ENCODE measurements at regions not wholly inside any gene's neighbourhood (a gene's known extent, or its start where the extent isn't known, plus 50 kb on each side); places are given as distances from the start of the nearest gene placed in this dataset.
A peak's percentile ranks its signal among the peaks of the same experiment; 100 is the strongest.

DNA sequence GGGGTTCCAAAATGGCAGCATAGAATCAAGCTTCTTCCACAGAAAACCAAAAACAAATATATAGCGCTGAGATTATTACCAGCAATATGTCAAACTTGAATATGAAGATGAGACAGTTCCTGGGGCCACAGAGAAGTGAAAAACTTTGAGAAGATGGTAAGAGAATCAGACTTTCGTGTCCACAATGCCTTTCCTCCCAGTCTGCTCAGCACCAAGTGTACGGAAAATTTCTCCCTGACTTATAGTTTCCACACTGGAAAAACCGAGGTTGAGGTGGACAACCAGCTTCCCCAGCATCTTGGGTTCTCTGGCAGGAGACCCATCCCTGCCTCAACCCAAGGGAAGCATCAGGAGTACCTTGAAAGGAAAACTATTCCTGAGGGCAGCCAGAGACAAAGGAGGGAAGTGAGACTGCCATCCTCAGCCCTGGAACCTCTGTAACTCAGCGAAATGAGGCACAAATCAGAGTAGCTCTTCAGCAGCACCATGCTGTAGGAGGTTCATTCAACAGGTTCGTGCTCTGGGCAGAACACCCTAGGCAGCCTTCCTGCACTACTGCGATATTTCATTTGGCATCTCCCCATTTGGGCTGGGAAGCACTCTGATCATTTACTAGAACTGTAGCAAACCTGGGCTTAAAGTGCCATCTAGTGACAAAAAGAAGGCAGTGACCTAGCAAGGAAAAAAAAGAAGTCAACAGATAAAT, 52.4 kb upstream of the CAPRIN2 start:
- DNase-seq: peak; percentile 29
- intact Hi-C loops (cut with DNase I): loop anchor here in 1 of 2 donors (5.0 kb wide), 1 partner anchor 55 kb away; the partner anchor contains the start of gene CAPRIN2
- ATAC-seq: peak; percentile 90

DNA sequence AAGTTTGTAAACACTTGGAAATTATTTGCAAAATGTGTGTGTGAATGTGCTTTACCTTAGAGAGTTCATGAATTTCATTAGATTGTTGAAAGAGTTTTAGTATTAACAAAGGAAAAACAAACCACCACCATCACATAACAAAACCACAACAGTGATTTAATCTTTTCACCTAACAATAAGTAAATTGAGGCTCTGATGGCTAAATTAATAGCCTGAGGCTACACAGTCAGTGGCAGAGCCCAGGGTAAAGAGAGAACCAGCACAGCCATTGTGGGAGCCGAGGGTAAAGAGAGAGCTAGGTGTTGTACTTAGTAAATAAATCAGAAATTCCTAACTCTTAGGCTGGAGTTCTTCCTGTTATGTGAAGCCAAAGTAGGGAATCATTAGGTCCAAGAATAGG, 51.2 kb upstream of the CAPRIN2 start:
- no peak for ATAC-seq
- intact Hi-C loops (cut with DNase I): loop anchor here in 1 of 2 donors (5.0 kb wide), 1 partner anchor 54 kb away; the partner anchor contains the start of gene CAPRIN2
- no peak for DNase-seq
